GM12878 (cell line): ENCODE measurements at regions not wholly inside any gene's neighbourhood (a gene's known extent, or its start where the extent isn't known, plus 50 kb on each side); places are given as distances from the start of the nearest gene placed in this dataset.

Experiments
- ATAC-seq: fragments of 200-7000 bp; cut with Tn5 transposase; 3 replicates; pipeline ENCODE4 v1.9.1; 2020; ENCODE audit warnings: mild to moderate bottlenecking, moderate library complexity
- BruUV-seq: library from RNA; stranded (reverse); fragments of 400-500 nt; replicated peaks from 2 replicates; lab custom pipeline; 2021; lab: Mats Ljungman, UMichigan
- CTCF ChIA-PET: fragments of 300-600 bp; sonication (Branson Sonifier 250); formaldehyde crosslinking; extraction: SDS; loops from one replicate; lab custom pipeline; 2021; ENCODE audit warnings: inconsistent platforms; lab: Yijun Ruan, JAX
- POLR2A ChIA-PET: fragments of 350-600 bp; formaldehyde crosslinking; extraction: SDS; loops from one replicate; lab custom pipeline; 2021; ENCODE audit warnings: inconsistent platforms; lab: Charles Lee
- RAD21 ChIA-PET: fragments of 300-600 bp; sonication (Branson Sonifier 250); formaldehyde crosslinking; loops from one replicate; lab custom pipeline; 2023; ENCODE audit warnings: antibody characterized with exemption; ENCODE audit not compliant: unreplicated experiment; lab: Charles Lee
- SMC1A ChIA-PET: fragments of 300-600 bp; sonication (Branson Sonifier 250); formaldehyde crosslinking; loops from one replicate; lab custom pipeline; 2023; ENCODE audit not compliant: unreplicated experiment, uncharacterized antibody; lab: Charles Lee
- DNase-seq: peaks from one replicate; pipeline ENCODE4 v3.0.0-alpha.2; 2011; ENCODE audit warnings: low read depth, low spot score
- FAIRE-seq: peaks from 3 replicates; lab custom pipeline; 2011; peaks lifted over from hg19 to GRCh38; lab: Jason Lieb, UNC
- H2AFZ ChIP-seq: 2 replicates; pipeline ENCODE4 v1.6.0; 2011; ENCODE audit warnings: low read depth, low read length, control low read depth; ENCODE audit not compliant: control insufficient read depth
- H3K27ac ChIP-seq: 2 replicates; pipeline ENCODE4 v1.5.1; 2011; ENCODE audit warnings: control low read depth; ENCODE audit not compliant: control insufficient read depth, insufficient read depth
- H3K27me3 ChIP-seq, 2 experiments: replicated peaks in 1 of 2; 2 replicates each; pipeline versions ENCODE4 v1.6.0 to v1.6.1; 2011; ENCODE audit warnings: low read length in 1 of 2; ENCODE audit not compliant: control insufficient read depth in 2 of 2, insufficient read depth in 2 of 2
- H3K36me3 ChIP-seq, 2 experiments: 2 replicates each; pipeline ENCODE4 v1.5.1; 2011; ENCODE audit warnings: low read length in 1 of 2; ENCODE audit not compliant: control insufficient read depth in 2 of 2, insufficient read depth in 2 of 2
- H3K4me1 ChIP-seq: 2 replicates; pipeline ENCODE4 v1.6.1; 2011; ENCODE audit warnings: mild to moderate bottlenecking, low read length, moderate library complexity, mixed read lengths; ENCODE audit not compliant: control insufficient read depth, insufficient read depth
- H3K4me2 ChIP-seq: 2 replicates; pipeline ENCODE4 v1.6.0; 2011; ENCODE audit warnings: control low read depth; ENCODE audit not compliant: control insufficient read depth, insufficient read depth
- H3K4me3 ChIP-seq: fragments of 200-600 bp; sonication (generic); 2 replicates; pipeline ENCODE4 v1.5.1; 2016
- H3K79me2 ChIP-seq: 2 replicates; pipeline ENCODE4 v1.6.0; 2011; ENCODE audit warnings: low read length; ENCODE audit not compliant: control insufficient read depth, insufficient read depth
- H3K9ac ChIP-seq: 2 replicates; pipeline ENCODE4 v1.8.0; 2011; ENCODE audit warnings: low read length, control low read depth, mixed read lengths; ENCODE audit not compliant: control insufficient read depth, insufficient read depth
- H3K9me3 ChIP-seq: replicated peaks from 3 replicates; pipeline ENCODE4 v1.5.1; 2011; ENCODE audit warnings: mild to moderate bottlenecking, low read length; ENCODE audit not compliant: control insufficient read depth, insufficient read depth
- H4K20me1 ChIP-seq: 2 replicates; pipeline ENCODE4 v1.6.0; 2011; ENCODE audit not compliant: control insufficient read depth, insufficient read depth
- BHLHE40 ChIP-seq, 2 experiments: fragments of 450-650 bp in 1 of 2; IDR thresholded peaks; 2 replicates each; pipeline ENCODE4 v1.6.1; 2011 to 2017; ENCODE audit warnings: low read depth in 2 of 2, borderline replicate concordance in 1 of 2, improper control_type of control experiment in 1 of 2, low read length in 1 of 2, mild to moderate bottlenecking in 1 of 2
- CHD2 ChIP-seq: IDR thresholded peaks from 2 replicates; pipeline ENCODE4 v1.6.1; 2011; ENCODE audit warnings: low read depth, low read length, improper control_type of control experiment, borderline replicate concordance
- EP300 ChIP-seq, 2 experiments: fragments of 150-350 bp in 1 of 2; IDR thresholded peaks; 2 replicates each; pipeline ENCODE4 v1.6.1; 2011 to 2012; ENCODE audit warnings: low read depth in 2 of 2, low read length in 2 of 2, borderline replicate concordance in 1 of 2, improper control_type of control experiment in 1 of 2, inconsistent platforms in 1 of 2; ENCODE audit not compliant: control insufficient read depth in 1 of 2
- IKZF1 ChIP-seq: fragments of 450-650 bp; conservative IDR thresholded peaks from 2 replicates; pipeline ENCODE4 v1.6.1; 2017; ENCODE audit warnings: antibody characterized with exemption, mild to moderate bottlenecking
- IKZF2 ChIP-seq, 2 experiments: fragments of 450-650 bp; IDR thresholded peaks; 2 replicates each; pipeline ENCODE4 v1.6.1; 2017; ENCODE audit warnings: mild to moderate bottlenecking in 2 of 2, moderate library complexity in 2 of 2
- MLLT1 ChIP-seq: fragments of 450-650 bp; IDR thresholded peaks from 2 replicates; pipeline ENCODE4 v1.6.1; 2016; ENCODE audit warnings: mild to moderate bottlenecking
- MTA2 ChIP-seq: fragments of 450-650 bp; IDR thresholded peaks from 2 replicates; pipeline ENCODE4 v1.6.1; 2016; ENCODE audit warnings: low read depth, mild to moderate bottlenecking, moderate library complexity
- MTA3 ChIP-seq: IDR thresholded peaks from 2 replicates; pipeline ENCODE4 v1.6.1; 2012; ENCODE audit warnings: low read length, inconsistent platforms, borderline replicate concordance
- NFYA ChIP-seq: IDR thresholded peaks from 2 replicates; pipeline ENCODE4 v1.6.1; 2011; ENCODE audit warnings: low read depth, mild to moderate bottlenecking, low read length, improper control_type of control experiment, borderline replicate concordance
- NR2C1 ChIP-seq: fragments of 450-650 bp; IDR thresholded peaks from 2 replicates; pipeline ENCODE4 v1.6.1; 2017; ENCODE audit warnings: antibody characterized with exemption, mild to moderate bottlenecking, moderate library complexity
- SPI1 ChIP-seq: IDR thresholded peaks from 2 replicates; pipeline ENCODE4 v1.6.1; 2011; ENCODE audit warnings: low read depth, mild to moderate bottlenecking, low read length, moderate library complexity, borderline replicate concordance; ENCODE audit not compliant: insufficient read depth
- TCF12 ChIP-seq: IDR thresholded peaks from 2 replicates; pipeline ENCODE4 v1.6.1; 2011; ENCODE audit warnings: low read depth, mild to moderate bottlenecking, low read length
- YY1 ChIP-seq: IDR thresholded peaks from 2 replicates; pipeline ENCODE4 v1.6.1; 2011; ENCODE audit warnings: low read depth, mild to moderate bottlenecking, low read length
- ZNF687 ChIP-seq: fragments of 450-650 bp; IDR thresholded peaks from 2 replicates; pipeline ENCODE4 v1.6.1; 2017; ENCODE audit warnings: mild to moderate bottlenecking, moderate library complexity
- WGBS: methylation state at CpG from one replicate; pipeline ENCODE4 v1.1.6; 2016; ENCODE audit warnings: low lambda C conversion rate; ENCODE audit not compliant: insufficient replicate concordance, insufficient coverage; ENCODE audit errors: missing lambda C conversion rate; 5-methylcytosine and 5-hydroxymethylcytosine counted together
- in situ Hi-C: fragments of 300-500 bp; cut with MboI; formaldehyde crosslinking; loops from 9 replicates; pipeline ENCODE4 v1.14.3; 2018; ENCODE audit warnings: mixed read lengths
- intact Hi-C: fragments of 100-400 bp; cut with micrococcal nuclease; formaldehyde crosslinking; loops from one replicate; pipeline ENCODE4 v1.14.2; 2022; ENCODE audit not compliant: unreplicated experiment

- RAD21 ChIA-PET = interaction anchor here (0.6 to 10.6 kb wide), 4 partner anchors 11 to 113 kb away, joined by 3 to 135 read pairs (median 27); partner anchors contain the start of gene KLF6
- CTCF ChIA-PET = interaction anchor here (0.9 to 1.3 kb wide), 3 partner anchors 10 to 54 kb away, joined by 3 to 8 read pairs (median 4); partner anchors contain the start of gene KLF6
- no peaks in the 10 kb centered on the region for H3K9me3 ChIP-seq
- no peaks in the 10 kb centered on the region for H3K79me2 ChIP-seq
- SMC1A ChIA-PET = interaction anchor here (1.0 to 1.9 kb wide), 7 partner anchors 13 to 55 kb away, joined by 3 to 12 read pairs (median 8); no protein-coding TSS in a partner anchor
- H3K36me3 ChIP-seq = no peaks in the 10 kb centered on the region
- H3K4me2 ChIP-seq = no peak overlapping the region
- H3K27me3 ChIP-seq = no peaks in the 10 kb centered on the region
- 0 out of 2 replicates have a peak overlapping the region, but pooled peaks have one; percentile 11 for H3K27ac ChIP-seq
- POLR2A ChIA-PET = interaction anchor here (1.1 to 1.8 kb wide), 3 partner anchors 13 to 54 kb away, joined by 3 to 5 read pairs (median 3); no protein-coding TSS in a partner anchor
- H2AFZ ChIP-seq = no peak overlapping the region
- no TSS peak for BruUV-seq
- no peak overlapping the region for H3K9ac ChIP-seq
- peak; percentile 37 for ATAC-seq
- in situ Hi-C loops (no loop called here), intact Hi-C loops (loop anchor here (5.0 kb wide), 1 partner anchor 39 kb away; no protein-coding TSS in a partner anchor)
- WGBS = 91% methylated on average over 14 of the region's 14 CpGs
- H4K20me1 ChIP-seq = no peaks in the 10 kb centered on the region
- no peak for FAIRE-seq
- DNase-seq = no peak
- H3K4me3 ChIP-seq = no peak overlapping the region
- H3K4me1 ChIP-seq = peaks cover 10% of the 10 kb centered on the region
- TF ChIP-seq NR2C1 (no peak; the same call in 1 of the 2 replicates), CHD2 (0 out of 2 replicates have a peak, but pooled peaks have one; percentile 13), IKZF1 (peak; percentile 44), YY1 (no peak), TCF12 (no peak), MTA3 (no peak), ZNF687 (0 out of 2 replicates have a peak, but pooled peaks have one; percentile 58), SPI1 (peak; percentile 9; the same call in 1 of the 2 replicates), IKZF2 (IDR thresholded peaks at IDR 0.05) (peak; percentile 51 to 60; a peak in 3 of 4 replicates), BHLHE40 (IDR thresholded peaks at IDR 0.05; ENCODE audit: borderline replicate concordance in 1 of 2, low read depth in 2 of 2, low read length in 1 of 2) (peak in 1 of 2 experiments; percentile 55; a peak in 1 of 4 replicates), MLLT1 (0 out of 2 replicates have a peak, but pooled peaks have one; percentile 41), NFYA (no peak), MTA2 (peak; percentile 79), EP300 (IDR thresholded peaks at IDR 0.05; ENCODE audit: borderline replicate concordance in 1 of 2, control insufficient read depth in 1 of 2, low read depth in 2 of 2, low read length in 2 of 2) (peak in 1 of 2 experiments; percentile 56; a peak in 1 of 4 replicates)
Observed at GRCh38 chr10:3838460-3839437, 53.7 kb upstream of the KLF6 start.
